ENCODE measurements at regions not wholly inside any gene's neighbourhood (a gene's known extent, or its start where the extent isn't known, plus 50 kb on each side); places are given as distances from the start of the nearest gene placed in this dataset.

DNA sequence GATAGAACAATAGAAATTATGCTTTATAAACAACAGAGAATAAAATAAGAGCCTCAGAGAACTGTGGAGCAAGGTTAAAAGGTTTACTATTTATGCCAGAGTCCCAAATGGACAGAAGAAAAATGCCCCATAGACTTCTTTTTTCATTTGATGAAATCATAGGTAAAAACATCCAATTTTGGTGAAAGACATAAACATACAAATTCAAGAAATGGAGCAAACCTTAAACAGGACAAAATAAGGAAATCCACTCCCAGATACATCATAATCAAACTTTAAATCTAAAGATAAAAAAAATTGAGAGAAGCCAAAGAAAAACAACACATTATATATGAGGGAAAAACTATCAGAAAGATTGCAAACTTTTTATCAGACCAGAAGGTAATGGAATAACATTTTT, 182.8 kb downstream of the GADD45G start:
- Histone ChIP-seq H3K4me2 (ENCODE audit: insufficient read depth in 1 of 2, low read depth in 2 of 2, low read length in 2 of 2) (no peak overlapping the region), H2BK20ac (ENCODE audit: low read length) (no peak overlapping the region), H3K14ac (ENCODE audit: insufficient read length) (no peak overlapping the region), H3K9me3 (ENCODE audit: insufficient read depth in 2 of 2, low read depth in 1 of 2, low read length in 1 of 2) (no peaks in the 10 kb centered on the region), H2BK120ac (replicated peaks; ENCODE audit: low read depth, low read length) (no peak overlapping the region), H4K20me1 (replicated peaks in 1 of 2; ENCODE audit: control insufficient read depth in 1 of 2, insufficient read depth in 2 of 2, low read length in 2 of 2) (peaks cover 0 to 3% of the 10 kb centered on the region in 2 experiments), H2AFZ (ENCODE audit: low read length) (no peak overlapping the region), H2AK5ac (ENCODE audit: low read depth, low read length) (no peak overlapping the region), H2BK12ac (ENCODE audit: low read depth, low read length) (no peak overlapping the region), H3K56ac (replicated peaks; ENCODE audit: insufficient read length, low read depth, low read length) (no peak overlapping the region), H3K4ac (replicated peaks; ENCODE audit: insufficient read length, low read depth, low read length) (no peak overlapping the region), H4K8ac (ENCODE audit: extremely low read depth, insufficient read depth, low read length) (no peak overlapping the region), H2BK15ac (ENCODE audit: low read length) (no peak overlapping the region), H3K79me2 (ENCODE audit: control insufficient read depth in 1 of 2, insufficient read depth in 2 of 2, low read length in 2 of 2) (peaks cover 0 to 3% of the 10 kb centered on the region in 2 experiments; a peak in 1 of 4 replicates), H3K27ac (ENCODE audit: low read depth, low read length) (no peak overlapping the region), H3K9ac (replicated peaks in 1 of 4; ENCODE audit: extremely low read depth in 1 of 4, low read depth in 3 of 4, low read length in 3 of 4) (no peak overlapping the region), H4K91ac (replicated peaks; ENCODE audit: insufficient read length, low read length) (no peak overlapping the region), H4K5ac (ENCODE audit: insufficient read length, low read depth, low read length) (no peak overlapping the region), H2BK5ac (ENCODE audit: low read depth, low read length) (no peak overlapping the region), H3K23ac (ENCODE audit: insufficient read length) (no peak overlapping the region), H3K4me3 (ENCODE audit: extremely low read depth in 1 of 4, insufficient read depth in 2 of 4, low read depth in 3 of 4, low read length in 4 of 4) (no peak overlapping the region), H3K18ac (ENCODE audit: extremely low read depth, low read length) (no peak overlapping the region), H3K4me1 (replicated peaks in 1 of 4; ENCODE audit: control insufficient read depth in 3 of 4, insufficient read depth in 4 of 4, low read length in 3 of 4) (no peaks in the 10 kb centered on the region), H3K23me2 (ENCODE audit: low read depth, low read length) (no peaks in the 10 kb centered on the region; the same call in 1 of the 2 replicates), H3K36me3 (ENCODE audit: control insufficient read depth in 2 of 4, insufficient read depth in 4 of 4, low read length in 3 of 4) (no peaks in the 10 kb centered on the region), H3K79me1 (ENCODE audit: low read depth, low read length) (no peaks in the 10 kb centered on the region), H3K27me3 (replicated peaks in 1 of 4; ENCODE audit: control insufficient read depth in 3 of 4, extremely low read depth in 1 of 4, insufficient read depth in 3 of 4, low read length in 3 of 4) (no peaks in the 10 kb centered on the region)
- no peak for FAIRE-seq
- TF ChIP-seq CHD2 (IDR thresholded peaks at IDR 0.05; ENCODE audit: low read length) (no peak), CBX8 (IDR thresholded peaks at IDR 0.05; ENCODE audit: borderline replicate concordance, low read depth, low read length) (no peak), POU5F1 (IDR thresholded peaks at IDR 0.05; ENCODE audit: low read depth, low read length) (no peak), SIRT6 (IDR thresholded peaks at IDR 0.05; ENCODE audit: low read length) (no peak), KDM1A (IDR thresholded peaks at IDR 0.05; ENCODE audit: borderline replicate concordance, low read length) (no peak)
- ChIA-PET CTCF (ENCODE audit: partially characterized antibody) (interaction anchor here (1.8 kb wide), 1 partner anchor 10 kb away, joined by 7 read pairs; no protein-coding TSS in a partner anchor), POLR2A (ENCODE audit: partially characterized antibody) (no interaction called here)
- DNase-seq (ENCODE audit: low read depth in 1 of 2, low spot score in 2 of 2) = no peak

Data from H1 (cell line).